ENCODE measurements at regions not wholly inside any gene's neighbourhood (a gene's known extent, or its start where the extent isn't known, plus 50 kb on each side); places are given as distances from the start of the nearest gene placed in this dataset.
A peak's percentile ranks its signal among the peaks of the same experiment; 100 is the strongest.
"Not testable (repeated sequence)": the region's sequence is repeated elsewhere in the genome, so short reads cannot be mapped to it uniquely, and the experiment has no call there.

- H3K79me2 ChIP-seq (ENCODE audit: insufficient read depth): no peaks in the 10 kb centered on the region
- WGBS, 2 experiments (ENCODE audit: low coverage in 1 of 2, low lambda C conversion rate in 2 of 2, missing lambda C conversion rate in 2 of 2): 15 to 21% methylated on average over 5 of the region's 5 CpGs
- no peaks in the 10 kb centered on the region for H3K27me3 ChIP-seq (replicated peaks; ENCODE audit: insufficient read depth)
- H3F3A ChIP-seq (ENCODE audit: insufficient read depth): no peaks in the 10 kb centered on the region
- peak; percentile 1 for DNase-seq
- H3K4me3 ChIP-seq: no peak overlapping the region
- no peaks in the 10 kb centered on the region for H4K20me1 ChIP-seq (ENCODE audit: insufficient read depth)
- no peak overlapping the region for H3K27ac ChIP-seq
- in situ Hi-C loops (cut with MboI): no loop called here
- H3K9ac ChIP-seq: no peak overlapping the region
- no peak overlapping the region for H2AFZ ChIP-seq
- TF ChIP-seq EZH2phosphoT487 (IDR thresholded peaks at IDR 0.05; ENCODE audit: insufficient read depth, low read depth) (no peak), EZH2 (IDR thresholded peaks at IDR 0.05; ENCODE audit: insufficient read depth, poor library complexity, severe bottlenecking) (no peak)
- H3K4me1 ChIP-seq (ENCODE audit: insufficient read depth): no peaks in the 10 kb centered on the region
- H3K9me3 ChIP-seq (ENCODE audit: low read depth): no peaks in the 10 kb centered on the region
- no peak overlapping the region for H3K4me2 ChIP-seq (ENCODE audit: unreplicated experiment)
- no peaks in the 10 kb centered on the region for H3K9me2 ChIP-seq (ENCODE audit: insufficient read depth)
- H3K36me3 ChIP-seq (ENCODE audit: low read depth): no peaks in the 10 kb centered on the region
Observed at GRCh38 chr3:3998140-3998922, 199.1 kb downstream of the LRRN1 start.

GRCh38 chr3:3999340-3999739, 200.1 kb downstream of the LRRN1 start:
- H3K4me1 ChIP-seq (ENCODE audit: insufficient read depth); DNase-seq; in situ Hi-C loops (cut with MboI); H3K4me2 ChIP-seq (ENCODE audit: unreplicated experiment); H3K79me2 ChIP-seq (ENCODE audit: insufficient read depth); H3K9ac ChIP-seq; H3K36me3 ChIP-seq (ENCODE audit: low read depth); H2AFZ ChIP-seq; H3K9me3 ChIP-seq (ENCODE audit: low read depth); H3K27ac ChIP-seq; H3K4me3 ChIP-seq; H3F3A ChIP-seq (ENCODE audit: insufficient read depth); H3K9me2 ChIP-seq (ENCODE audit: insufficient read depth); H3K27me3 ChIP-seq (replicated peaks; ENCODE audit: insufficient read depth); H4K20me1 ChIP-seq (ENCODE audit: insufficient read depth): not testable (repeated sequence)

- no peak for TF ChIP-seq EZH2phosphoT487 (IDR thresholded peaks at IDR 0.05; ENCODE audit: insufficient read depth, low read depth)
- no peak for TF ChIP-seq EZH2 (IDR thresholded peaks at IDR 0.05; ENCODE audit: insufficient read depth, poor library complexity, severe bottlenecking)
- H3K9ac ChIP-seq: no peak overlapping the region
- no peak overlapping the region for H3K4me3 ChIP-seq
- no peaks in the 10 kb centered on the region for H3K27me3 ChIP-seq (replicated peaks; ENCODE audit: insufficient read depth)
- H4K20me1 ChIP-seq (ENCODE audit: insufficient read depth): no peaks in the 10 kb centered on the region
- no peaks in the 10 kb centered on the region for H3K9me2 ChIP-seq (ENCODE audit: insufficient read depth)
- H3K79me2 ChIP-seq (ENCODE audit: insufficient read depth): no peaks in the 10 kb centered on the region
- no peak overlapping the region for H3K27ac ChIP-seq
- no peaks in the 10 kb centered on the region for H3F3A ChIP-seq (ENCODE audit: insufficient read depth)
- no peak for DNase-seq
- H2AFZ ChIP-seq: no peak overlapping the region
- no peaks in the 10 kb centered on the region for H3K36me3 ChIP-seq (ENCODE audit: low read depth)
- in situ Hi-C loops (cut with MboI): no loop called here
- no peaks in the 10 kb centered on the region for H3K4me1 ChIP-seq (ENCODE audit: insufficient read depth)
- H3K9me3 ChIP-seq (ENCODE audit: low read depth): no peaks in the 10 kb centered on the region
- no peak overlapping the region for H3K4me2 ChIP-seq (ENCODE audit: unreplicated experiment)
Observed at GRCh38 chr3:4001976-4002375, 202.7 kb downstream of the LRRN1 start.

- no peaks in the 10 kb centered on the region for H3K79me2 ChIP-seq (ENCODE audit: insufficient read depth)
- WGBS, 2 experiments (ENCODE audit: low coverage in 1 of 2, low lambda C conversion rate in 2 of 2, missing lambda C conversion rate in 2 of 2): 10 to 14% methylated on average over 2 of the region's 2 CpGs
- H3K4me1 ChIP-seq (ENCODE audit: insufficient read depth): no peaks in the 10 kb centered on the region
- H3K36me3 ChIP-seq (ENCODE audit: low read depth): no peaks in the 10 kb centered on the region
- no peaks in the 10 kb centered on the region for H3K9me3 ChIP-seq (ENCODE audit: low read depth)
- no peak overlapping the region for H3K4me3 ChIP-seq
- no peak for DNase-seq
- in situ Hi-C loops (cut with MboI): no loop called here
- no peaks in the 10 kb centered on the region for H4K20me1 ChIP-seq (ENCODE audit: insufficient read depth)
- no peak for TF ChIP-seq EZH2 (IDR thresholded peaks at IDR 0.05; ENCODE audit: insufficient read depth, poor library complexity, severe bottlenecking)
- no peak for TF ChIP-seq EZH2phosphoT487 (IDR thresholded peaks at IDR 0.05; ENCODE audit: insufficient read depth, low read depth)
- H3F3A ChIP-seq (ENCODE audit: insufficient read depth): no peaks in the 10 kb centered on the region
- no peaks in the 10 kb centered on the region for H3K27me3 ChIP-seq (replicated peaks; ENCODE audit: insufficient read depth)
- H3K9ac ChIP-seq: no peak overlapping the region
- no peaks in the 10 kb centered on the region for H3K9me2 ChIP-seq (ENCODE audit: insufficient read depth)
- H3K27ac ChIP-seq: no peak overlapping the region
- H3K4me2 ChIP-seq (ENCODE audit: unreplicated experiment): no peak overlapping the region
- no peak overlapping the region for H2AFZ ChIP-seq
Observed at GRCh38 chr3:4006288-4006687, 207.1 kb downstream of the LRRN1 start.

GRCh38 chr3:4008205-4008604, 209.0 kb downstream of the LRRN1 start:
- Histone ChIP-seq H3K4me1 (ENCODE audit: insufficient read depth) (no peaks in the 10 kb centered on the region), H3K79me2 (ENCODE audit: insufficient read depth) (no peaks in the 10 kb centered on the region), H4K20me1 (ENCODE audit: insufficient read depth) (no peaks in the 10 kb centered on the region), H3K4me2 (ENCODE audit: unreplicated experiment) (no peak overlapping the region), H2AFZ (no peak overlapping the region), H3K9me2 (ENCODE audit: insufficient read depth) (no peaks in the 10 kb centered on the region), H3K36me3 (ENCODE audit: low read depth) (no peaks in the 10 kb centered on the region), H3K27me3 (replicated peaks; ENCODE audit: insufficient read depth) (no peaks in the 10 kb centered on the region), H3K9me3 (ENCODE audit: low read depth) (no peaks in the 10 kb centered on the region), H3K4me3 (no peak overlapping the region), H3K9ac (no peak overlapping the region), H3K27ac (no peak overlapping the region), H3F3A (ENCODE audit: insufficient read depth) (no peaks in the 10 kb centered on the region)
- WGBS, 2 experiments (ENCODE audit: low coverage in 1 of 2, low lambda C conversion rate in 2 of 2, missing lambda C conversion rate in 2 of 2): 36 to 46% methylated on average over 2 of the region's 2 CpGs
- in situ Hi-C loops (cut with MboI): no loop called here
- no peak for TF ChIP-seq EZH2 (IDR thresholded peaks at IDR 0.05; ENCODE audit: insufficient read depth, poor library complexity, severe bottlenecking)
- no peak for TF ChIP-seq EZH2phosphoT487 (IDR thresholded peaks at IDR 0.05; ENCODE audit: insufficient read depth, low read depth)
- no peak for DNase-seq

Data from GM23248 (cell line).